ENCODE measurements at regions not wholly inside any gene's neighbourhood (a gene's known extent, or its start where the extent isn't known, plus 50 kb on each side); places are given as distances from the start of the nearest gene placed in this dataset.

DNA sequence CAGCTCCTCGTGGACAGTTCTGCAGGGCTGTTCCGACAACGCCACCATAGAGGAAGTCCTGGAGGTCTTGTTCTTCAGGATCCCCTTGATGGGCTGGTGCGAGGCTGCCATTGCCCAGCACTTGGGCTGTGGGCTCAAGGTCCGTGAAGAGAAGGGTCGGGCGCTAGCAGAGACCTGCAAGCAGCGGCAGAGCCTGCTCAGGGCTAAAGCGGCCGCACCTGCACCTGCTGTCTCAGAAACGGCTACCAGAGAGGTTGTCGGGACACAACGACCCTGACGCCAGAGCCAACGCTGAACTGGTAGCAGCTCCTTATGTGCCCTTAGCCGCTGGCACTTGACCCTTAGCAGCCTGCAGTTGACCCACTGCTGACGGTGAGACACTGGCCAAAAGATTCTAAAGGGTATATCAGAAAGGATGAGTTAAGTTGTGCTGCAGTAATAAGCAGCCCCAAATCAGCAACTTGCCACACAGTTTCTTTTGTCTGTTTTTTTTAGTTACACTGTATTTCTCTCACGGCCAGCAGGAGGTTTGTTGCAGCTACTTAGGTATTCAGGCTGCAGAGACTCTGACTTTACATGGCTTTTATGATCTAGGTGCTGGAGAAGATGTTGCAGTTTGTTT, 55.5 kb upstream of the ST6GAL2 start:
- ATAC-seq (replicated peaks in 1 of 4) (no peak), DNase-seq (no peak)
- peaks cover 4 to 10% (median 7%) of the 10 kb centered on the region in 3 donors for H3K9me3 Mint-ChIP-seq
- WGBS (ENCODE audit: insufficient coverage), result 83% methylated on average over 17 of the region's 18 CpGs
- H3K36me3 Mint-ChIP-seq, result no peaks in the 10 kb centered on the region
- ChIA-PET POLR2A (no interaction called here), CTCF (no interaction called here)
- H3K4me3 Mint-ChIP-seq, result no peak overlapping the region
- H3K27me3 Mint-ChIP-seq, result no peaks in the 10 kb centered on the region
- no peaks in the 10 kb centered on the region for H3K4me1 Mint-ChIP-seq
- no peaks in the 10 kb centered on the region for H3K27me3 ChIP-seq (replicated peaks in 1 of 2; ENCODE audit: control insufficient read depth in 2 of 2, extremely low read depth in 1 of 2, insufficient read depth in 2 of 2, low read length in 1 of 2)
- H3K4me3 ChIP-seq (ENCODE audit: control insufficient read depth in 1 of 2, extremely low read depth in 1 of 2, low read length in 1 of 2), result no peak overlapping the region
- H3K27ac ChIP-seq (ENCODE audit: low read length), result no peak overlapping the region
- H3K9me3 ChIP-seq, result no peaks in the 10 kb centered on the region
- H3K36me3 ChIP-seq (ENCODE audit: control insufficient read depth in 2 of 2, extremely low read depth in 1 of 2, insufficient read depth in 1 of 2, low read length in 1 of 2), result no peaks in the 10 kb centered on the region
- H3K4me1 ChIP-seq (ENCODE audit: control insufficient read depth in 1 of 2, extremely low read depth in 1 of 2, insufficient read depth in 2 of 2, low read length in 2 of 2), result no peaks in the 10 kb centered on the region
- no peak overlapping the region for H3K27ac Mint-ChIP-seq

GRCh38 chr2:106943468-106944200, 57.7 kb upstream of the ST6GAL2 start:
- H3K27ac Mint-ChIP-seq, result no peak overlapping the region
- H3K27ac ChIP-seq (ENCODE audit: low read length), result no peak overlapping the region
- H3K36me3 ChIP-seq (ENCODE audit: control insufficient read depth in 2 of 2, extremely low read depth in 1 of 2, insufficient read depth in 1 of 2, low read length in 1 of 2), result no peaks in the 10 kb centered on the region
- ChIA-PET CTCF (no interaction called here), POLR2A (no interaction called here)
- no peaks in the 10 kb centered on the region for H3K4me1 Mint-ChIP-seq
- H3K36me3 Mint-ChIP-seq, result no peaks in the 10 kb centered on the region
- H3K27me3 ChIP-seq (replicated peaks in 1 of 2; ENCODE audit: control insufficient read depth in 2 of 2, extremely low read depth in 1 of 2, insufficient read depth in 2 of 2, low read length in 1 of 2), result no peaks in the 10 kb centered on the region
- WGBS (ENCODE audit: insufficient coverage), result no CpG with 5 or more reads among the region's 3 CpGs
- H3K4me1 ChIP-seq (ENCODE audit: control insufficient read depth in 1 of 2, extremely low read depth in 1 of 2, insufficient read depth in 2 of 2, low read length in 2 of 2), result no peaks in the 10 kb centered on the region
- H3K4me3 ChIP-seq (ENCODE audit: control insufficient read depth in 1 of 2, extremely low read depth in 1 of 2, low read length in 1 of 2), result no peak overlapping the region
- DNase-seq (no peak), ATAC-seq (replicated peaks in 1 of 4) (no peak)
- H3K4me3 Mint-ChIP-seq, result no peak overlapping the region
- no peaks in the 10 kb centered on the region for H3K27me3 Mint-ChIP-seq
- peaks cover 4 to 7% (median 7%) of the 10 kb centered on the region in 3 donors for H3K9me3 Mint-ChIP-seq
- no peaks in the 10 kb centered on the region for H3K9me3 ChIP-seq

- 95% methylated on average over 2 of the region's 5 CpGs for WGBS (ENCODE audit: insufficient coverage)
- Histone ChIP-seq H3K4me1 (ENCODE audit: control insufficient read depth in 1 of 2, extremely low read depth in 1 of 2, insufficient read depth in 2 of 2, low read length in 2 of 2) (no peaks in the 10 kb centered on the region), H3K36me3 (ENCODE audit: control insufficient read depth in 2 of 2, extremely low read depth in 1 of 2, insufficient read depth in 1 of 2, low read length in 1 of 2) (no peaks in the 10 kb centered on the region), H3K9me3 (no peaks in the 10 kb centered on the region), H3K27ac (ENCODE audit: low read length) (no peak overlapping the region), H3K4me3 (ENCODE audit: control insufficient read depth in 1 of 2, extremely low read depth in 1 of 2, low read length in 1 of 2) (no peak overlapping the region), H3K27me3 (replicated peaks in 1 of 2; ENCODE audit: control insufficient read depth in 2 of 2, extremely low read depth in 1 of 2, insufficient read depth in 2 of 2, low read length in 1 of 2) (no peaks in the 10 kb centered on the region)
- peaks cover 4 to 9% (median 7%) of the 10 kb centered on the region in 3 donors for H3K9me3 Mint-ChIP-seq
- DNase-seq, result no peak
- no peaks in the 10 kb centered on the region for H3K27me3 Mint-ChIP-seq
- H3K27ac Mint-ChIP-seq, result no peak overlapping the region
- H3K4me1 Mint-ChIP-seq, result no peaks in the 10 kb centered on the region
- CTCF ChIA-PET, result no interaction called here
- ATAC-seq (replicated peaks in 1 of 4), result no peak
- H3K4me3 Mint-ChIP-seq, result no peak overlapping the region
- no peaks in the 10 kb centered on the region for H3K36me3 Mint-ChIP-seq
- POLR2A ChIA-PET, result no interaction called here
Measured at GRCh38 chr2:106944215-106944614, 58.2 kb upstream of the ST6GAL2 start.

DNA sequence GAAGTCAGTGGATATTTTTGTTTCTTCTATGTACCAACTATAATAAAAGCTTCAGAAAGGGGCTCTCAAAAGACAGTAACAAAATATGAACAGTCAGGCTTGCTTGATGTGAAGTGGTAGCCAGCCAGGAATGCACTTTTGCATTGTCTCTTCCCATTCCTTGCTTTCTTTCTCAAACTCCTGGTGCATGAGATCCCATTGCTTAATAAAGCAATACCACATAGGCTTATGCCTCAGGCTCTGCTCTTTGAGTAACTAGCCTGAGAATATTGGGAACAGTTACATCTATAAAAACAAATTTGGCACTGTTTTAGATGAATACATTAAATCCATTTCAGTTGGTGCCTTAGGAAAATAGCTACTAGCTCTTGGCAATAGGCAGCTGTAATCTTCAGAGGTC, 62.6 kb upstream of the ST6GAL2 start:
- H3K9me3 Mint-ChIP-seq, result peaks cover 0 to 8% (median 8%) of the 10 kb centered on the region in 3 donors
- ATAC-seq (replicated peaks in 1 of 4) (no peak), DNase-seq (no peak)
- no peak overlapping the region for H3K27ac Mint-ChIP-seq
- H3K4me3 Mint-ChIP-seq, result no peak overlapping the region
- ChIA-PET POLR2A (no interaction called here), CTCF (no interaction called here)
- Histone ChIP-seq H3K36me3 (ENCODE audit: control insufficient read depth in 2 of 2, extremely low read depth in 1 of 2, insufficient read depth in 1 of 2, low read length in 1 of 2) (no peaks in the 10 kb centered on the region), H3K9me3 (no peaks in the 10 kb centered on the region), H3K4me1 (ENCODE audit: control insufficient read depth in 1 of 2, extremely low read depth in 1 of 2, insufficient read depth in 2 of 2, low read length in 2 of 2) (no peaks in the 10 kb centered on the region), H3K27ac (ENCODE audit: low read length) (no peak overlapping the region), H3K4me3 (ENCODE audit: control insufficient read depth in 1 of 2, extremely low read depth in 1 of 2, low read length in 1 of 2) (no peak overlapping the region), H3K27me3 (replicated peaks in 1 of 2; ENCODE audit: control insufficient read depth in 2 of 2, extremely low read depth in 1 of 2, insufficient read depth in 2 of 2, low read length in 1 of 2) (no peaks in the 10 kb centered on the region)
- no peaks in the 10 kb centered on the region for H3K4me1 Mint-ChIP-seq
- no peaks in the 10 kb centered on the region for H3K36me3 Mint-ChIP-seq
- peaks cover 2 to 5% of the 10 kb centered on the region in 2 donors for H3K27me3 Mint-ChIP-seq

GRCh38 chr2:106953236-106953635, 67.3 kb upstream of the ST6GAL2 start:
- ATAC-seq (replicated peaks in 1 of 4) (no peak), DNase-seq (no peak)
- Histone ChIP-seq H3K27ac (ENCODE audit: low read length) (no peak overlapping the region), H3K9me3 (no peaks in the 10 kb centered on the region), H3K36me3 (ENCODE audit: control insufficient read depth in 2 of 2, extremely low read depth in 1 of 2, insufficient read depth in 1 of 2, low read length in 1 of 2) (no peaks in the 10 kb centered on the region), H3K4me1 (ENCODE audit: control insufficient read depth in 1 of 2, extremely low read depth in 1 of 2, insufficient read depth in 2 of 2, low read length in 2 of 2) (no peaks in the 10 kb centered on the region), H3K27me3 (replicated peaks in 1 of 2; ENCODE audit: control insufficient read depth in 2 of 2, extremely low read depth in 1 of 2, insufficient read depth in 2 of 2, low read length in 1 of 2) (no peaks in the 10 kb centered on the region), H3K4me3 (ENCODE audit: control insufficient read depth in 1 of 2, extremely low read depth in 1 of 2, low read length in 1 of 2) (no peak overlapping the region)
- WGBS (ENCODE audit: insufficient coverage), result no CpG with 5 or more reads among the region's 5 CpGs
- Mint-ChIP-seq H3K4me1 (no peaks in the 10 kb centered on the region), H3K9me3 (peaks cover 0 to 6% (median 4%) of the 10 kb centered on the region in 3 donors), H3K4me3 (no peak overlapping the region), H3K27me3 (peaks cover 2 to 5% of the 10 kb centered on the region in 2 donors), H3K36me3 (no peaks in the 10 kb centered on the region), H3K27ac (no peak overlapping the region)
- POLR2A ChIA-PET, result no interaction called here
- CTCF ChIA-PET, result no interaction called here

GRCh38 chr2:106953779-106954178, 67.8 kb upstream of the ST6GAL2 start:
- Mint-ChIP-seq H3K27ac (no peak overlapping the region), H3K4me1 (no peaks in the 10 kb centered on the region), H3K9me3 (peaks cover 0 to 6% (median 4%) of the 10 kb centered on the region in 3 donors), H3K36me3 (no peaks in the 10 kb centered on the region), H3K4me3 (no peak overlapping the region), H3K27me3 (peaks cover 2 to 5% of the 10 kb centered on the region in 2 donors)
- Histone ChIP-seq H3K27ac (ENCODE audit: low read length) (no peak overlapping the region), H3K27me3 (replicated peaks in 1 of 2; ENCODE audit: control insufficient read depth in 2 of 2, extremely low read depth in 1 of 2, insufficient read depth in 2 of 2, low read length in 1 of 2) (no peaks in the 10 kb centered on the region), H3K4me1 (ENCODE audit: control insufficient read depth in 1 of 2, extremely low read depth in 1 of 2, insufficient read depth in 2 of 2, low read length in 2 of 2) (no peaks in the 10 kb centered on the region), H3K9me3 (no peaks in the 10 kb centered on the region), H3K36me3 (ENCODE audit: control insufficient read depth in 2 of 2, extremely low read depth in 1 of 2, insufficient read depth in 1 of 2, low read length in 1 of 2) (no peaks in the 10 kb centered on the region), H3K4me3 (ENCODE audit: control insufficient read depth in 1 of 2, extremely low read depth in 1 of 2, low read length in 1 of 2) (no peak overlapping the region)
- ATAC-seq (replicated peaks in 1 of 4) (no peak), DNase-seq (no peak)
- WGBS (ENCODE audit: insufficient coverage), result 21% methylated on average over 3 of the region's 5 CpGs
- ChIA-PET POLR2A (no interaction called here), CTCF (no interaction called here)

All from T-cell (primary cell).